WERI-Rb-1 (cell line): ENCODE measurements at regions not wholly inside any gene's neighbourhood (a gene's known extent, or its start where the extent isn't known, plus 50 kb on each side); places are given as distances from the start of the nearest gene placed in this dataset.

Experiments used
- DNase-seq: peaks from one replicate; pipeline ENCODE4 v3.0.0-alpha.2; 2020
- H3K27ac ChIP-seq: fragments of 250-450 bp; sonication (Bioruptor Pico); 2 replicates; pipeline ENCODE4 v1.5.1; 2020; ENCODE audit warnings: mild to moderate bottlenecking, moderate library complexity
- H3K27me3 ChIP-seq: fragments of 250-450 bp; sonication (Bioruptor Pico); 2 replicates; pipeline ENCODE4 v1.5.1; 2021; ENCODE audit warnings: mild to moderate bottlenecking, low read depth, moderate library complexity; ENCODE audit not compliant: insufficient read depth, severe bottlenecking
- H3K36me3 ChIP-seq: fragments of 250-450 bp; sonication (Bioruptor Pico); 2 replicates; pipeline ENCODE4 v1.5.1; 2020; ENCODE audit warnings: mild to moderate bottlenecking, moderate library complexity
- H3K4me3 ChIP-seq: 2 replicates; pipeline ENCODE4 v1.5.1; 2011; ENCODE audit warnings: low read depth, mild to moderate bottlenecking, control low read depth, low read length
- H3K9me3 ChIP-seq: fragments of 250-450 bp; sonication (Bioruptor Pico); 2 replicates; pipeline ENCODE4 v1.5.1; 2021; ENCODE audit warnings: mild to moderate bottlenecking, moderate library complexity; ENCODE audit not compliant: severe bottlenecking
- CTCF ChIP-seq: IDR thresholded peaks from 2 replicates; pipeline ENCODE4 v1.5.1; 2011; ENCODE audit warnings: low read depth, mild to moderate bottlenecking, control low read depth, inconsistent platforms, low read length

GRCh38 chr5:61828856-61829255, 477.1 kb upstream of the KIF2A start:
- H3K4me3 ChIP-seq: no peak overlapping the region
- no peak for TF ChIP-seq CTCF
- no peak for DNase-seq
- no peaks in the 10 kb centered on the region for H3K9me3 ChIP-seq
- no peaks in the 10 kb centered on the region for H3K36me3 ChIP-seq
- peaks cover 7% of the 10 kb centered on the region for H3K27me3 ChIP-seq
- H3K27ac ChIP-seq: no peak overlapping the region

GRCh38 chr5:61831736-61832135, 474.3 kb upstream of the KIF2A start:
- Histone ChIP-seq H3K27ac (no peak overlapping the region), H3K27me3 (no peaks in the 10 kb centered on the region), H3K4me3 (no peak overlapping the region), H3K9me3 (no peaks in the 10 kb centered on the region), H3K36me3 (no peaks in the 10 kb centered on the region)
- no peak for TF ChIP-seq CTCF
- no peak for DNase-seq

- no peak for DNase-seq
- no peaks in the 10 kb centered on the region for H3K27me3 ChIP-seq
- no peaks in the 10 kb centered on the region for H3K36me3 ChIP-seq
- TF ChIP-seq CTCF: no peak
- no peak overlapping the region for H3K4me3 ChIP-seq
- no peak overlapping the region for H3K27ac ChIP-seq
- H3K9me3 ChIP-seq: no peaks in the 10 kb centered on the region
Observed at GRCh38 chr5:61837788-61838187, 468.2 kb upstream of the KIF2A start.

- TF ChIP-seq CTCF: no peak
- no peak overlapping the region for H3K4me3 ChIP-seq
- no peak overlapping the region for H3K27ac ChIP-seq
- H3K36me3 ChIP-seq: no peaks in the 10 kb centered on the region
- DNase-seq: no peak
- H3K27me3 ChIP-seq: no peaks in the 10 kb centered on the region
- H3K9me3 ChIP-seq: no peaks in the 10 kb centered on the region
Observed at GRCh38 chr5:61840361-61840760, 465.6 kb upstream of the KIF2A start.

- Histone ChIP-seq H3K27me3 (no peaks in the 10 kb centered on the region), H3K9me3 (no peaks in the 10 kb centered on the region), H3K36me3 (no peaks in the 10 kb centered on the region), H3K4me3 (no peak overlapping the region), H3K27ac (no peak overlapping the region)
- TF ChIP-seq CTCF: no peak
- DNase-seq: no peak
Observed at GRCh38 chr5:61842840-61843239, 463.2 kb upstream of the KIF2A start.

GRCh38 chr5:61850696-61851095, 455.3 kb upstream of the KIF2A start:
- no peak for DNase-seq
- no peak overlapping the region for H3K4me3 ChIP-seq
- TF ChIP-seq CTCF: no peak
- H3K36me3 ChIP-seq: no peaks in the 10 kb centered on the region
- H3K27ac ChIP-seq: no peak overlapping the region
- H3K27me3 ChIP-seq: peaks cover 3% of the 10 kb centered on the region
- no peaks in the 10 kb centered on the region for H3K9me3 ChIP-seq
